GM12891 (cell line): ENCODE measurements at regions not wholly inside any gene's neighbourhood (a gene's known extent, or its start where the extent isn't known, plus 50 kb on each side); places are given as distances from the start of the nearest gene placed in this dataset.

Experiments
- POLR2A ChIP-seq: IDR thresholded peaks from 2 replicates; pipeline ENCODE4 v1.6.1; 2011; ENCODE audit warnings: low read depth, low read length, control low read depth
- POLR2AphosphoS5 ChIP-seq: IDR thresholded peaks from 2 replicates; pipeline ENCODE4 v1.6.1; 2011; ENCODE audit warnings: low read depth, low read length, control low read depth
- SPI1 ChIP-seq: IDR thresholded peaks from 2 replicates; pipeline ENCODE4 v1.6.1; 2011; ENCODE audit warnings: low read depth, low read length, control low read depth
- TAF1 ChIP-seq: IDR thresholded peaks from 2 replicates; pipeline ENCODE4 v1.6.1; 2011; ENCODE audit warnings: low read depth, low read length, control low read depth

- TF ChIP-seq POLR2A = no peak
- no peak for TF ChIP-seq POLR2AphosphoS5
- no peak for TF ChIP-seq SPI1
- no peak for TF ChIP-seq TAF1
These were observed 153.2 kb downstream of the MED10 start for GRCh38 chr5:6225121-6225607.
